ENCODE measurements at regions not wholly inside any gene's neighbourhood (a gene's known extent, or its start where the extent isn't known, plus 50 kb on each side); places are given as distances from the start of the nearest gene placed in this dataset.
"Not testable (repeated sequence)": the region's sequence is repeated elsewhere in the genome, so short reads cannot be mapped to it uniquely, and the experiment has no call there.

DNA sequence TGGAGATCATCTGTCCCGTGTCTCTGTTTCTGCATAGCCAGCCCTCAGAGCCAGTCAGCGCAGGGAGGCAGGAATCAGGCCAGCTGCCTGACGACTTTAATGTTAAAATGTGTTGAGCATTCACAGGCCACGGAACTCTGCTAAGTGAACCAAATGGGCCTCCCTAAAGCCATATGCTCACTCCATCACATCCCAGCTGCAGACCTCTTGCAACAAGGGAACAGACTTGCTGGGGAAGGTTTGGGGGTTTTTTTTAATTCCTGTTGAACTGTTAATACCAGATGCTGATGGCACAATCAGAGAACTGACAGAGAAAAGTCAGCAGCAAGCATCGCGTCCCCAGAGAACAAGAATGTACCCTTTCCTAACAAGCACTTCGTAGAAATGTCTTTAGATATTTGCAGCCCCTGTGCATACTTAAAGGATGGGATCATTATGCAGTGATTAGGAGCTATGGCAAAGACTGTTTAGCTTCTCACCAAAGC, 900.4 kb upstream of the AUTS2 start:
- no peak for DNase-seq (ENCODE audit: low read depth in 3 of 3)

DNA sequence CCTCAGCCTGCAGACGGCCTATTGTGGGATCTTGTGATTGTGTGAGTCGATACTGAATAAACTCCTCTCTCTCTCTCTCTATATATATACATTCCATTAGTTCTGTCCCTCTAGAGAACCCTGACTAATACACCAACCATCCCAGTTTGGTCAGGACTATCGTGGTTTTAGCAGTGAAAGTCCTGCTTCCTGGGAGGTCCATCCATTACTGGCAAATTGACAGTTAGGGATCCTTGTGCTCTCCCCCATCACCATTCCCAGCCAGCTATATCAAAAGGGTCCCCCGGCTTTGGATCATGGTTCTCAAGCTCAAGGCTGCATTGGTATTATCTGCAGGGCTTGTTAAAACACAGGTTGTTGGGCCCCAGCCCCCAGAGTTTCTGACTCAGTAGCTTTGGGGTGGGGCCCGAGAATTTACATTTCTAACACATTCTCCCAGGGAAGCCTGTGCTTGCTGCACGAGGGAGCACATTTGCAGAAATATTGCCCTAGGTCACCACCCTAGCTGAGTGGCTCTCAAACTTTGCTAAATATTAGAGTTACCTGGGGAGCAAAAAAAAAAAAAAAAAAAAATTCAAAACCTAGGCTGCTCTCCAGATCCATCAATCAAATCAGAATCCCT, 899.1 kb upstream of the AUTS2 start:
- no peak for DNase-seq (ENCODE audit: low read depth in 3 of 3)

DNA sequence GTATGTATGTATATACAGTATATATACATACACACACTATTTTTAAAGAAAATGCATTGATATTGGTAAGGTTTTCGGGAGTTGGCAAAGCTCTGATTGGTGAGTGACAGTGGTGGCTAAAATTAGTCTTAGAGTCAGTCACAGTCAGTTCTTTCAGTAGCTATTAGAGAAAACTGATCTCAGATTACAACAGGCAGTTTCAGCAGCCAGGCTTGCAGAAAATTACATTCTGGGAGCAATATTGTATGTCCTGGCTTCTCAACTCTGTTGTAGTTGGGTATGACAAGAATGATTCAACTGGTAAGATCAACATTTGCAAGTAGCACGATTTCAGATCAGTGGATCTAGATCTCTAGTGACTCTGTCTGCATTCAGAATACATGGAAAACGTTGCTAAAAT, 897.9 kb upstream of the AUTS2 start:
- no peak for DNase-seq (ENCODE audit: low read depth in 3 of 3)

DNA sequence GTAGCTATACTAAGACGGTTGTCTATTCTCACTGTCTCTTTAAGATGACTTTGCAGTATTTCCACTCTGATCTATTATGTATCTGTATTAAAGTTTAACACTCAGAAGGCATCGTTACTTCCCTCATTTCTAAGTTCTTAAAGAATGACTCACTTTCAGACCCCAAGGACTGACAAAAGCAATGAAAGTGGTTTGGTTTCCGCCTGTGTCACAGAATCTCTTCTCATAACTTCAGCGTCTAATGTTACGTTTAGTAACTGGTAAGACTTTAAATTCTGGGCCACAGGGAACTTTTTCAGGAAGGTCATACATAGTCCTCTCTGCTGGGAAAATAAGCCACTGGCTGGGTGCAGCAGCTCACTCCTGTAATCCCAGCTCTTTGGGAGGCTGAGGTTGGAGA, 892.0 kb upstream of the AUTS2 start:
- DNase-seq (ENCODE audit: low read depth in 3 of 3) = no peak

DNA sequence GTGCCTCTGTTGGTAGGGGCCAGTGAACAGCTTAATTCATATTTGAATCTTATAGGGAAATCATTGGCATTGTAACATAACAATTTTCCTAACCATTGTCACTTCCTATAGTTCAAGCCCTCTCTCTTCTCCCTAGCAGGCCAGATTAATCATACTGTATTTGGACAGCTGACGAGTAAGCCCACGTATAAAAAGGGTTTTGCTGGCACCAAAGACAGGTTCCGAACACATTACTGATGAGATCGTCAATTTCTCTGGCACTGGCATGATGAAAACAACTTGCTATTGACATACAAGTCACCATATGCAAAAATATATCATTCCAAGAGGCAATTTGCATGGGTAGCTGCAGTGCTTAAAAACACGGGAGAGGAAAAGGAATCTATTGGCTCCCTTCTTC, 891.1 kb upstream of the AUTS2 start:
- DNase-seq (ENCODE audit: low read depth in 3 of 3) = no peak

DNA sequence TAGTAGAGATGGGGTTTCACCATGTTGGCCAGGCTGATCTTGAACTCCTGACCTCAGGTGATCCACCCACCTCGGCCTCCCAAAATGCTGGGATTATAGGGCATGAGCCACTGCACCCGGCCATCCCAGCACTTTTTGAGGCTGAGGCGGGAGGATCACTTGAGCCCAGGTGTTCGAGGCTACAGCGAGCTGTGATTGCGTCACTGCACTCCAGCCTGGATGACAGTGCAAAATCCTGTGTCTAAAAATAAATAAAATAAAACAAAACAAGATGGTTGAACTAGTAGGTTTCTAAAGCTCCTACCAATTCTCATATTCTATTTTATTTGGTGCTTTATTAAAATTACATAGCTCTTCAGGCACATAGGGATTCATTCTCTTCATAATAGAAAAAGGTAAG, 890.3 kb upstream of the AUTS2 start:
- no peak for DNase-seq (ENCODE audit: low read depth in 3 of 3)

DNA sequence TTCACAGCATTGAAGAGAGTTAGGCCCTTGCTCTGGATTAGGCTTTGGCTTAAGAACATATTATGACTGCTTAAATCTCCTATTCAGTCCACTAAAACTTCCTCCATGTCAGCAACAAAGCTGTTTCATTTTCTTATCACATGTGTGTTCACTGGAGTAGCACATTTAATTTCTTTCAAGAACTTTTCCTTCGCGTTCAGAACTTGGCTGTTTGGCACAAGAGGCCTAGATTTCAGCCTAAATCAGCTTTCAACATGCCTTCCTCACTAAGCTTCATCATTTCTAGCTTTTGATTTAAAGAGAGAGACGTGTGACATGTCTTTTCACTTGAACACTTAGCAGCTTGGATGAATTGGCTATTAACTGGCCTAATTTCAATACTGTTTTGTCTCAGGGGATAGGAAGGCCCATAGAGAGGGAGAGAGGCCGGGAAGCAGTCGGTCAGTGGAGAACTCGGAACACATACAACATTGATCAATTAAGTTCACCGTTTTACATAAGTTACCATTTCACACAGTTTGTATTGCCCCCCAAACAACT, 885.2 kb upstream of the AUTS2 start:
- no peak for DNase-seq (ENCODE audit: low read depth in 3 of 3)

DNA sequence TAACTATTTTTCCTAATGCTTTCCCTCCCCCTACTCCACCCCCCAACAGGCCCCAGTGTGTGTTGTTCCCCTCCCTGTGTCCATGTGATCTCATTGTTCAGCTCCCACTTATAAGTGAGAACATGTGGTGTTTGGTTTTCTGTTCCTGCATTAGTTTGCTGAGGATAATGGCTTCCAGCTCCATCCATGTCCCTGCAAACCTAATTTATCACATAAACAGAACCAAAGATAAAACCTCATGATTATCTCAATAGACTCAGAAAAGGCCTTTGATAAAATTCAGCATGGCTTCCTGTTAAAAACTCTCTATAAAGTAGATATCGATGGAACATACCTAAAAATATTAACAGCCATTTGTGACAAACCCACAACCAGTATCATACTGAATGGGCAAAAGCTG, 884.1 kb upstream of the AUTS2 start:
- not testable (repeated sequence) for DNase-seq (ENCODE audit: low read depth in 3 of 3)

DNA sequence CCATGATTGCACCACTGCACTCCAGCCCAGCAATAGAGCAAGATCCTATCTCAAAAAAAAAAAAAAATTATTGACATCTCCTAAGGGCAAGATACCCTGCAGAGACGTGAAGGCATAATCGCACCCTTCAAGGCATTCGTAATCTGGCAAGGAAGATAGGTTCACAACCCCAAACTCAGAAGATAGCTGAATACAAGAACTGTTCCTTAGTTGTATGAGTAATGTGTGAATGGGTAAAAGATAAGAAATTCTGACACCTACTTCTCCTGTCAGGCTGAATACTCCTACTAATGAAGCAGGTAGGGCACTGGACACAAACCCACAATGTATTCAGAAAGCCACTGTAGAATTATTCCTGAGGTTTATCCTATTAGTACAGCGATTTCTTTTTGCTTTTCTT, 882.4 kb upstream of the AUTS2 start:
- no peak for DNase-seq (ENCODE audit: low read depth in 3 of 3)

DNA sequence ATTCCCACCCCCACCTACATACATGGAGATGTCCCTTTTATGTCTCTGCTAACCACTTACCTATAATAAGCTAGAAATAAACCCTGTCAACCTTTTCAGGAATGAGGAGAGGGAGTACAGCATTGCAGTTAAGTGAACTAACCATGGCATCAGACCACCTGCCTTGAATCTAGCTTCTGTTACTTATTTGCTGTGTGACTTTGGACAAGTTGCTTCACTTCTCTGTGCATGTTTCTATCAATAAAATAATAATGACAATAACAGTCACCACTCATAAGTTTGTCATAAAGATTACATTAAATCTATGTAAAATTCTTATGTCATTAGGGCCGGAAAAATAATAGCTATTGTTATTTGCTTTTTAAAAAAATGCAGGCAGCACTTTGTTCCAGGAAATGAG, 881.1 kb upstream of the AUTS2 start:
- DNase-seq (ENCODE audit: low read depth in 3 of 3) = no peak

DNA sequence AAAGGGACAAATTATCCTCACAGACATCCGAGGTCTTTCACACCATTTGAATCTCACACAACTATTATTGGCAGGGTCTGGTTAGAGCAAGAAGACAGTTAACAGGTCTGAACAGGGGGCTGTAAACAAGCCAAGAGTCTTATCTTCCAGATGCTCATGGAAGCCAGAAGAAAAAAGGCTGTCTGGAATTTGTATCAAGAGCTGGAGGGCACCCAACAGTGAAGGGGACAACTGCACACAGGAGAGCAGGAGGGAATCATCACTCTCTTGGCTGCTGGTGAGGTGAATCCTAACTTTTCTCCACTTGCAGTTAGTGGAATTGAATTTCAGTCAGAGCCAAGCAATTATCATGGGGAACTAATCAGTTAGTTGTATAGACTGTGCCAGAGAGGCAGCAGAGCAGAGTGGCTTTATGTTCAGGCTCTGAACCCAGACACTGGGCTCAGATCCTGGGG, 880.2 kb upstream of the AUTS2 start:
- DNase-seq (ENCODE audit: low read depth in 3 of 3) = no peak

DNA sequence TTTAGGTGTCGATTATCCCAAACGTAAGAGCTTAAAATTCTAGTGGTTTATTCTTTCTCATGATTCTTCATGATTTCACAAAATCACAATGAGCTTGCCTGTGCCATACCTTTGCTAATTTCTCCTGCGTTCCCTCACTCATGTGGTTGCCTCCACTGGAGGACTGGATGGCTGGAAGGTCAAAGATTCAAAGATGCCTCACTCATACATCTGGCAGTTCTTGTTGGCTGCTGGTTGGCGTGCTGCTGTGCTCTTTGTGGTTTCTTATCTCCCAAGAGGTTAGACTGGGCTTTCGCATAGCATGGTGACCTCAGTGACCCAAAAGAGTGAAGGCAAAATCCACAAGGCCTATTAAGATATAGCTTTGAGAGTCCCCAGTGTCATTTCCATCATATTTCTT, 877.6 kb upstream of the AUTS2 start:
- DNase-seq (ENCODE audit: low read depth in 3 of 3) = no peak

DNA sequence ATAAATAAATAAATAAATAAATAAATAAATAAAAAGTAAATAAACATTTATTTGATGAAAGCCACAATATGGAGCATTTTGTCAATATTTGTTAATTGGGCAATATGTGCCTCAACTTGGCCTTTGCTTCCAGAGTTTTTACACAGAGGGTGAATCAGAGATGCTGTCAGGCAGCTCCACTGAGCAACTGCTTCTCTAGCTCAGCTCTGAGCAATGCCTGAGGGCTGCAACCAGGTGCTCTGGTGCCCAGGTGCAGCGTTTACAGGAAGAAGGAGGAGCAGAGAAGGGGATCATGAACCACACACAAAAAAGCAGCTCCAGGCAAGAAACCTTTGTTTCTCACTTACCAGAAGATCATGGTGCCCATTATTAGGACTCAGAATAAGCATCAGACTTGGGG, 876.2 kb upstream of the AUTS2 start:
- no peak for DNase-seq (ENCODE audit: low read depth in 3 of 3)

DNA sequence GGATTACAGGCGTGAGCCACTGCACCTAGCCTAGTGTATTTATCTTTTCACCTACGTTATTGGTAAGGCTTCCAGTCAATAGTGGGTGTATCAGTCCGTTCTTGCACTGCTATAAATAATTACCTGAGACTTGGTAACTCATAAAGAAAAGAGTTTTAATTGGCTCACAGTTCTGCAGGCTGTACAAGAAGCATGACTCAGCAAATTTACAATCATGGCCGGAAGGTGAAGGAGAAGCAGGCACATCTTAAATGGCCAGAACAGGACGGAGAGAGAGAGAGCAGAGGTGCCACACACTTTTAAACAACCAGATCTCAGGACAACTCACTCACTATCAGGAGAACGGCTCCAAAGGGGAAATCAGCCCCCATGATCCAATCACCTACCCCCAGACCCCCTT, 873.3 kb upstream of the AUTS2 start:
- no peak for DNase-seq (ENCODE audit: low read depth in 3 of 3)

DNA sequence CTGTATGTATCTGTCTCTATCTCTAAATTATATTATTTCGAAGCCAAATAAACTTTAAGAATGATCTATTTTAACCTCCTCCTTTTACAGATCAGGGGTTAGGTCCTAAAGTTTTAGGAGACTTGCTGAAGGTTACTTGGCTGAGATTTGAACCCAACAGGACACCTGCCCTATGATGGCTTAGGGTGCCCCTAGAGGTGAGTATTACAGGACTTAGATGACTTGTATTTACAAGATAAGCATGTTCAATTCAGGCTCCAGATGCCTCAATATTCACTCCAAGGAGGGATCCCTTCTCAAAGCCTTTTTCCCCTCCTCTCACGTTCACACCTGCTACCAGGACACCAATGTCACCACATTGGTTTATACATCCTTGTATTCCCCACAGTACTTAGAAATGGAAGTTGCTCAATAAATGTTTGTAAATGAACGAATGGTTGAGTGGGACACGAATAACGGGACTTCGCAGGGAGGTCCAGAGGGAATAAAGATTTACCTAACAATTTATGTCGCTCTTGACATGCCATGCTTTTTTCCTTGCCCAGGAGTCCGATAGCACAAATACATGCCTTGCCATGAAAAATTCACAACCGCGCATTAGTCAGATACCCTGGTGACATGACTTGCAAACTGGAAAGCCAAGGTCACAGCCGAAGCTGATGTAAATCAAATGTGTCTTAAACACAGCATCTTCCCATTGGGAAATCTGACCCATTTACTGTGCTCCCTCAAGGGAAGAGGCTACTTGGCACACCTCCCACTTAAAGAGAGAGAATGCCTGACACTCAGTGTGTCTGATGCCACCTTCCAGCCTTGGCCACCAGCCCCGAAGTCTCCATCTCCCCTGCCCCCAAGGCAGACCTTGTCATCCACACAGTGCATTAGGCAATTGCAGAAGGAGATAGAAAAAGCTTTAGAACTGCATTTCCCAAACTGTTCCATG, 872.2 kb upstream of the AUTS2 start:
- DNase-seq (ENCODE audit: low read depth in 3 of 3) = no peak

DNA sequence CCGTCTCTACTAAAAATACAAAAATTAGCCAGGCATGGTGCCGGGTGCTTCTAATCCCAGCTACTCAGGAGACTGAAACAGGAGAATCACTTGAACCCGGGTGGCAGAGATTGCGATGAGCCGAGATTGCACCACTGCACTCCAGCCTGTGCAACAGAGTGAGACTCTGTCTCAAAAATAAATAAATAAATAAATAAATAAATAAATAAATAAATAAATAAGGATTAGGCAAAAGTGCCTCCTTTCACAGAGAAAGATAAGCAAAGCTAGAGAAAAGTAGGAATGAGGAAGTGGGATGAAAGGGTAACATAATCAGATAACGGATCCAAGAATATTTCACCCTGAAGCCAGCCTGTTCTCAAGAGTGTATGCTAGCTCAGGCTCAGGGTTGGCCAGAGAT, 869.6 kb upstream of the AUTS2 start:
- not testable (repeated sequence) for DNase-seq (ENCODE audit: low read depth in 3 of 3)

DNA sequence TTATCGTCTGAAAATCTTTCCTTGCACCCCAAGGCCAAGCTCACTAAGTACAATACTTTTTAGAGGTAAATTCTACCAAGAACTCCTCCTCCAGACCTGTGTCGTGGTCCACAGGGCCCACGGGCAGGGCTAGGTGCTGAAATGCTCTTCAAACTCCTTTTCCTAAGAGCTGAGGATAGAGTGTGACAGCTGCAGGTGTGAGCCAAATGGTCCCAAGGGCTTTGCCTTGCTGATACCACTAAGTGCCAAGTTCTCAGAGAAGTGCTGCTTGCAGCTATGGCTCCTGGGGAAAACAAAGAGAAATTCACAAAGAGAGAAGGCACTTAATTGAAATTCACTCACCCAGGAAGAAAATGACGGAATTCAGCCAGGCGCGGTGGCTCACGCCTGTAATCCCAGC, 868.9 kb upstream of the AUTS2 start:
- DNase-seq (ENCODE audit: low read depth in 3 of 3) = no peak

DNA sequence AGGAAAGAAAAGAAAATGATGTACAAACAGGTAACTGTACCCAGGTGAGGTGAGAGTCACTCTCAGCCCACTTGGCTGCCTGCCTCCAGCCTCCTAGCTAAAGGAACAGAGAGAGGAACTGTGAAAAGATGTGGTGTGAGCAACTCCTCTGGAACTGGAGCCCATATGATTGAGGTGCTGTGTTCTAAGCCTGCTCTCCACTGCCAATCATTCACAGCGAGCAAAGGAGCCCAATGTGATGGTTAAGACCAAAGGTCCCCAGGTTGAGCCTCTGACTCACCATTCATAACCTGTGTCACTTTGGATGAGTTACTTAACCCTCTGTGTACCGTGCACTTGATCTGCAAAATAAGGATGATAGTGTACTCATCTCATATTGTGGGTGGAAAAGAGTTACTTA, 868.1 kb upstream of the AUTS2 start:
- DNase-seq (ENCODE audit: low read depth in 3 of 3) = no peak

DNA sequence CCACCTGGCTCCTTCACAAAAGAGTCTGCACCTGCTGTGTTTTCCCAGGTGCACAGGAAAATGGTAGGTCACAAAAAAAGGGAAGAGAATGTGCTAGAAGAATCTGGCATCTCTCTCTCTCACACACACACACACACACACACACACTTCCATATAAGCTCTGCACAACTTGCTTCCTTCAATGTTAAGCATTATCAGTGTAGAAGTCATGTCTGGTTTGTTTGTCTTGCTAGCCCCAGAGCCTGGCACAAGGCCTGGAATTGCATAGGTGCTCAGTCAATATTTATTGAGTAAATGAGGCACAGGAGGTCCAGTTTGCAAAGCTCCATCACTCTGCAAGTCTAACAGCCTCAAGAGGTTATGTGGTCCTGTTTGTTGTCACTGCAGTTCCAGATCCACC, 867.3 kb upstream of the AUTS2 start:
- DNase-seq (ENCODE audit: low read depth in 3 of 3) = no peak

DNA sequence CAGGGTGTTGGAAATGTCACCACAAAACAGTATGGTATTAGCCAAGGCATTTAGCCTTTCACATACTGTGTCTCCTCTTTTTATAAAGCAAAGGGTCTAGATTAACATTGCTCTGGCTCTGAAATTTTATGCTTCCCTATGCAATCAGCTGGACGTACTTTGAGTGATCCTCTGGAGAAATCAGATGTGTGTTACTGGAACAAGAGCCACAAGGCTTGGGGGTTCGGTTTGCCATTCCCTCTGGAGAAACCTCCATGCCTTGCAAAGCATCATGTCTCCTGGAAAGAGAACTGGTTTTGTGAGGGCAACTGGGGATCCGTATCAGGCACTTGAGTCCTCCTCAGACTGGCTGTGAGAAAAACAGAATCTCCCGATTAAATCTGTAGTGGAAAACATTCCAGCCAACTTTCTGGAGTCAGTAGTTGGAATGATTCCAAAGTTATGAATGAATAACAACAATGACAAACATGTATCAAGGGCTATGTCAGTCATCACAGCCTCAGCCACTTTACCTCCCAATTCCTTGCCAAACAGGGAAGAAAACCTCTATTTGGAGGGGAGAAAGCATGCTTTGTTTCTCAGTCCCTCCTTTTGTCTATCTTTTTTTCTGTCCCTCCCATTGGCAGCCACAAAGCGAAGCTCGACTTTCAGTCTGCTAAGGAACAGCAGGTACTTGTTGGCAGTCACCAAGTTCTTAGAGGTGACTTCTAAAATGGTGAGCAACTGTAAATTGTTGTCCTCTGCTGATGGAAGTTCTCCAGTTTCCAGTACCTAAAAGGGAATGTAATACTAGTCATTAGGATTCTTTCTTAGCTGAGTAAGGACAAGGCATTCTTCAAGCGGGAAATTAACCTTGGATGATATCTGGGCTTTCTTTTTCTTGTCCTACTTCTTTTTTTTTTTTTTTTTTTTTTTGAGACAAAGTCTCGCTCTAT, 864.8 kb upstream of the AUTS2 start:
- DNase-seq (ENCODE audit: low read depth in 3 of 3) = no peak

DNA sequence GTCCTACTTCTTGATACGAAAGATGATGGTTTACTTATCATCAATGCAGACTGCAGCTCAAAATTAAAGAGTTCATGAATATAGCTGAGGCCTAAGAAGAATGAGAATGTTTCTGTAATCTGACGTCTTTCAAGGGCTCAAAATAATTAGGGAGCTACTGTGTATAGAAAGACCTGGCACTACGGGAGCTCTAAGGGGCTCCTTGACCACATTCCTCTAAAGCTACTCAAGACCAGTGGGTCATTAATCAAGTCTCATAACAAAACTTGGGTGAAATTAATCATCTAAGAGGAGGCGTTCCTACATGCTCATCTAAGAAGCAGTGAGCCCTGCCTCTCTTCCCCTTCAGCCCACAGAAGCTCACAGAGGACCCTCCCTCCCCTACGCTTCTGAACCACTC, 863.8 kb upstream of the AUTS2 start:
- DNase-seq (ENCODE audit: low read depth in 3 of 3) = no peak

DNA sequence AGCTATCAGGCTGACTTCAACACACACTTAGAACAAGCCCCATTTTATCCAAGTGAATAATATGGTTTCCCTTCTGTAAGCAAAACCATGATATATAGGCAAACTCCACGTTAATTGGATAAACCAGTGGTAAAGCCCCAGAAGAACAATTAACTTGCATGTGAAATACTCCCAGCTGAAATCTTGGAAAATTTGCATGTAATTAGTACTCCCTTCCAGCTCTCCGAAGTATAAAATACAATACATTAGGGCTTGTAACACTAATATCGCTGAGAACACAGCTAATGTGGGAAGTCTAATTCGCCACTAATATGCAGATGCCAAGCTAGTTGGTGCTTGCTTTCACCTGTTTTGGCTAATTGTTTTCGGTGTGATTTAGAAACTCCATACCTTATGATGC, 859.0 kb upstream of the AUTS2 start:
- DNase-seq (ENCODE audit: low read depth in 3 of 3) = no peak

Measured in stimulated activated CD4-positive, alpha-beta T cell treated with anti-CD3 and anti-CD28 coated beads, TNF-alpha, amount 100 ng/mL, for 24 hours (primary cell).